ENCODE measurements at regions not wholly inside any gene's neighbourhood (a gene's known extent, or its start where the extent isn't known, plus 50 kb on each side); places are given as distances from the start of the nearest gene placed in this dataset.

GRCh38 chr2:104668631-104669030, 185.3 kb upstream of the POU3F3 start:
- H3K9ac ChIP-seq (ENCODE audit: low read depth, low read length): no peak overlapping the region
- no peaks in the 10 kb centered on the region for H3K4me1 ChIP-seq (ENCODE audit: insufficient read depth, low read length)
- H3K9me3 ChIP-seq (ENCODE audit: control insufficient read depth, insufficient read depth, low read length): no peaks in the 10 kb centered on the region
- no peaks in the 10 kb centered on the region for H3K36me3 ChIP-seq (ENCODE audit: insufficient read depth, low read length)

- no peak overlapping the region for H3K9ac ChIP-seq (ENCODE audit: low read depth, low read length)
- no peaks in the 10 kb centered on the region for H3K4me1 ChIP-seq (ENCODE audit: insufficient read depth, low read length)
- H3K36me3 ChIP-seq (ENCODE audit: insufficient read depth, low read length): no peaks in the 10 kb centered on the region
- H3K9me3 ChIP-seq (ENCODE audit: control insufficient read depth, insufficient read depth, low read length): no peaks in the 10 kb centered on the region
These were observed 180.7 kb upstream of the POU3F3 start for GRCh38 chr2:104673225-104673624.

- Histone ChIP-seq H3K9ac (ENCODE audit: low read depth, low read length) (no peak overlapping the region), H3K36me3 (ENCODE audit: insufficient read depth, low read length) (no peaks in the 10 kb centered on the region), H3K9me3 (ENCODE audit: control insufficient read depth, insufficient read depth, low read length) (no peaks in the 10 kb centered on the region), H3K4me1 (ENCODE audit: insufficient read depth, low read length) (no peaks in the 10 kb centered on the region)
These were observed 175.7 kb upstream of the POU3F3 start for GRCh38 chr2:104678181-104678580.

DNA sequence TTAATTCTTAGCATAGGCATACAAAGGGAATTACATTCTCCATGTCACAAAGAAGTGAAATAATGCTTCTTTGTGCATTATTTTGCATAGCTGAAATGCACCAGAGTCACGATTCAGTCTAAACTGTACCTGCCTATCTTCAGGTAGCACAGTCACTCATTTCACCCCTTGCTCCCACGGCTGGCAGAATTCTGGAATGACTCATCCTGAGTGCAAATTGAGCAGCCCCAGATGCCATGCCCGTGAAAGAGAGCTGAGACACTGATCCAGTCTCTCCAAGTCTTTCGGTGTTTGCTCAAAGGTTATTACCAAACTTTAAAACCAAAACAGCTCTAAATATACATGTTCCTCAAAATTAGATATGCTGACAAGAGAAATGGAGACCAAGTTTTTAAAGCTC, 168.3 kb upstream of the POU3F3 start:
- H3K4me1 ChIP-seq (ENCODE audit: insufficient read depth, low read length): no peaks in the 10 kb centered on the region
- H3K9ac ChIP-seq (ENCODE audit: low read depth, low read length): no peak overlapping the region
- no peaks in the 10 kb centered on the region for H3K9me3 ChIP-seq (ENCODE audit: control insufficient read depth, insufficient read depth, low read length)
- H3K36me3 ChIP-seq (ENCODE audit: insufficient read depth, low read length): no peaks in the 10 kb centered on the region

DNA sequence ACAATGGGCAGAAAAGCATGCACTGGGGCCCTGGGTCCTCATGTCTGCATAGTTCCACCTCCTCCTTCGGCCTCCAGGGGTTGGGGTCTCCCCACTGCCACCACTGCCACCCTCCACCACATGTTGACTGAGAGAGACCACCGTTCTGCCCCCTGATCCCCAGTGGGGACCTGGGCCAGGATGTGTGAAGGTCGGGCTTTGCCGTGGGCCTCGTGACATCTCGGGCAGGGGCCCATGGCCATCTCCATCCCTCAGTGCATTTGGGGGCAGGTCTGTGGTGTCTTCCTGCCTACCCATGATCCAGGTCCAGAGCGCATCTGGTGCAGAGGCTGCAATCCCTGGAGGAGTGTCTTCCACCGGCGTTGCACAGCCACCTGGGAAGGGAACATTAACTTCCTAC, 166.8 kb upstream of the POU3F3 start:
- no peak overlapping the region for H3K9ac ChIP-seq (ENCODE audit: low read depth, low read length)
- no peaks in the 10 kb centered on the region for H3K9me3 ChIP-seq (ENCODE audit: control insufficient read depth, insufficient read depth, low read length)
- H3K36me3 ChIP-seq (ENCODE audit: insufficient read depth, low read length): no peaks in the 10 kb centered on the region
- H3K4me1 ChIP-seq (ENCODE audit: insufficient read depth, low read length): no peaks in the 10 kb centered on the region

GRCh38 chr2:104690255-104690984, 163.5 kb upstream of the POU3F3 start:
- no peaks in the 10 kb centered on the region for H3K36me3 ChIP-seq (ENCODE audit: insufficient read depth, low read length)

GRCh38 chr2:104698276-104698675, 155.6 kb upstream of the POU3F3 start:
- H3K9ac ChIP-seq (ENCODE audit: low read depth, low read length): no peak overlapping the region
- no peaks in the 10 kb centered on the region for H3K36me3 ChIP-seq (ENCODE audit: insufficient read depth, low read length)
- H3K9me3 ChIP-seq (ENCODE audit: control insufficient read depth, insufficient read depth, low read length): no peaks in the 10 kb centered on the region
- peaks cover 15% of the 10 kb centered on the region; the same call in 1 of the 2 replicates for H3K4me1 ChIP-seq (ENCODE audit: insufficient read depth, low read length)

More at GRCh38 chr2:104690255-104690984, 163.5 kb upstream of the POU3F3 start:
- H3K4me1 ChIP-seq (ENCODE audit: insufficient read depth, low read length): no peaks in the 10 kb centered on the region
- no peak overlapping the region for H3K9ac ChIP-seq (ENCODE audit: low read depth, low read length)
- no peaks in the 10 kb centered on the region for H3K9me3 ChIP-seq (ENCODE audit: control insufficient read depth, insufficient read depth, low read length)

DNA sequence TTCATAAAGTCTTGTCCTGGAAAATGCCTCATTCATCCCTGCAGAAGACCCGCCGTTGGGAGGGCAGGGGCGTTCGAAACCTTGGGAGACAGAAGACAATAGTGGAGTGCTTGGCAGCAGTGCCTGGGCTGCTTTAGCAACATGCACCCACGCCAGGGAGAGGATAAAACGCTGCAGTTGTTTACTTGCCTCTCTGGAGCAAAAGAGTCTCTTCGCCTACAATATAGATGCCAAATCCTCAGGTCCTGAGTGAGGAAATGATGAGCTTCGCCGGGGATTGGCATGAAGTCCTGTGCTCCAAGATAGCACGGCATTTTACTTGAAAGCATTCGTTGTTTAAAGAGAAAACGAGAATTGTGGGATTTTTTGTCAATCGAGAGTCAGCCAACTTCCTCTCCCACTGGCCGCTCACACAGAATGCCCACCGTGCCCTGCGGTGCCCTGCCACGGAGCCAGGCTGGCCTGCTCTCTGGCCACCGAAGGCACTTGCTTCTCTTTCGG, 152.5 kb upstream of the POU3F3 start:
- Histone ChIP-seq H3K4me1 (ENCODE audit: insufficient read depth, low read length) (peaks cover 24% of the 10 kb centered on the region), H3K9ac (ENCODE audit: low read depth, low read length) (no peak overlapping the region), H3K9me3 (ENCODE audit: control insufficient read depth, insufficient read depth, low read length) (no peaks in the 10 kb centered on the region), H3K36me3 (ENCODE audit: insufficient read depth, low read length) (no peaks in the 10 kb centered on the region)

GRCh38 chr2:104702031-104702850, 151.7 kb upstream of the POU3F3 start:
- H3K9ac ChIP-seq (ENCODE audit: low read depth, low read length): no peak overlapping the region
- no peaks in the 10 kb centered on the region for H3K9me3 ChIP-seq (ENCODE audit: control insufficient read depth, insufficient read depth, low read length)
- H3K4me1 ChIP-seq (ENCODE audit: insufficient read depth, low read length): peaks cover 24% of the 10 kb centered on the region
- H3K36me3 ChIP-seq (ENCODE audit: insufficient read depth, low read length): no peaks in the 10 kb centered on the region

DNA sequence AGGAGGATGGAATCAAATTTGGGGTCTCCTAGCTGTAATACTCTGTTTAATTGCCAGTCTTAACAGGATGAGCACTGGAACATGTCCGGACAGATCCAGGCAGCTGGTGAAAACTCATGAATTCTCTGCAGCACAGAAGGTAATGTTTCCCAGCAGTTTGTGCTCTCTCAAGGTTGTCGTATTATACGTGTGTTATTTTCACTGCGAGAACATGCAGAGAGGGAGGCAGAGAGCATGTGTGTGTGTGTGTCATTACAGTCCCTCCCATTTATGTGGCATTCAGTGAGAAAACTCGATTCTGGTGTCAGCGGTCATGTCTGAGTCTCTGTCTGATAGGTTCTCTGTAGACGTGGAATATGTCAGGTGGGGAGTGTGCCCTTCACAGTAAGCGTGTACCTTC, 150.2 kb upstream of the POU3F3 start:
- Histone ChIP-seq H3K9ac (ENCODE audit: low read depth, low read length) (no peak overlapping the region), H3K36me3 (ENCODE audit: insufficient read depth, low read length) (no peaks in the 10 kb centered on the region), H3K9me3 (ENCODE audit: control insufficient read depth, insufficient read depth, low read length) (no peaks in the 10 kb centered on the region), H3K4me1 (ENCODE audit: insufficient read depth, low read length) (peaks cover 23% of the 10 kb centered on the region)

DNA sequence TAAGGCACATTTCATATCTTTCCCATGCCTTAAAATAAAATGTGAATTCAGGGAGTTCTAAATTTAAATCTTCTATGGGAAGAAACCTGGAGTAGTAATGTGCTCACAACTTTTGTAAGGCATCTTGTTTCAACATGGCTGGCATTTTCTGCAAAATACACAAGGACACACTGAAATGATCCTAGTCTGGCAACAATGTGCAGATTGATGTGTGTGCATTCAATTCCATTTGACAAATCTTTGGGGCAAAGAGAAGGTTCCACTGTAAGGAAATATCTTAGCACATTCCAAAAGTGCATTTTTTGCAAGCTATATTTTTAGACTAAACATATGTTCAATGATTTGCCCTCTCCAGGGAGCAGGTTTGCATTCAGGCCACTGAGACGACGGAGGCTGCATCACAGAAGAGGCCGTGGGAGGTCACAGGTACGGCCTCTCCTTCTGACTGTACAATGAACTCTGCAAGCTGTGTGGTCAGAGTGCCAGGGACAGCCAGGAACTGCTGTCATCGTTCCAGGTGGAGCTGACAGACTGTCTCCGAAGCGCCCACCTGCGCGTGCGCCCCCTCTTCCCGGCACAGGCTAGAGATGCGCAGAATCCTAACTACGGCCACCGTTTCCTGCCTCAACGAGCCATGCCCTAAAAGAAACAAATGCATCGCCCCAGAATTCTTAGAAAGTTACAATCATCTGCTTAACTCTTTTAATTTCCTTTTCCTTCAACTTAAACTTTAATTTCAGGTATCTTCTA, 149.2 kb upstream of the POU3F3 start:
- peaks cover 18% of the 10 kb centered on the region for H3K4me1 ChIP-seq (ENCODE audit: insufficient read depth, low read length)
- no peak overlapping the region for H3K9ac ChIP-seq (ENCODE audit: low read depth, low read length)
- no peaks in the 10 kb centered on the region for H3K36me3 ChIP-seq (ENCODE audit: insufficient read depth, low read length)
- H3K9me3 ChIP-seq (ENCODE audit: control insufficient read depth, insufficient read depth, low read length): no peaks in the 10 kb centered on the region

DNA sequence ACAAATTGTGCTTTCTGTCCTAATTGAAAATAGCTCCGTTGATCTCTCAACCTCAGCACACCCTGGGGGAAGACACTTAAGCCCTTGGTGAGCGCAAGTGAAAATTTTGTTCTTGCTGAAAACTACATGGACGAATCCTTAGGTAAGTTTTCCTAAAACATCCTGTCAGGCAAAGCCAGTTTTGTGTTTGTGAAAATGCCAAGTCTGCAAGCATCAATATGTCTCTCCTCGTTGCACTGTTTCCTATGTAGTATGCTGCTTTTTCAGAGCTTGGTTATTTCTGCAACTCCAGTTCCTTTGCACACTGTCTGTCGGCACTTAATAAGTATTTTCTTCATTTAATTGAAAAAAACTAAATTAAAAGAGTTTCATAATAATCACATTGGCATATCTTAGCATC, 146.9 kb upstream of the POU3F3 start:
- H3K4me1 ChIP-seq (ENCODE audit: insufficient read depth, low read length): peaks cover 18% of the 10 kb centered on the region
- H3K36me3 ChIP-seq (ENCODE audit: insufficient read depth, low read length): no peaks in the 10 kb centered on the region
- no peak overlapping the region for H3K9ac ChIP-seq (ENCODE audit: low read depth, low read length)
- H3K9me3 ChIP-seq (ENCODE audit: control insufficient read depth, insufficient read depth, low read length): no peaks in the 10 kb centered on the region

DNA sequence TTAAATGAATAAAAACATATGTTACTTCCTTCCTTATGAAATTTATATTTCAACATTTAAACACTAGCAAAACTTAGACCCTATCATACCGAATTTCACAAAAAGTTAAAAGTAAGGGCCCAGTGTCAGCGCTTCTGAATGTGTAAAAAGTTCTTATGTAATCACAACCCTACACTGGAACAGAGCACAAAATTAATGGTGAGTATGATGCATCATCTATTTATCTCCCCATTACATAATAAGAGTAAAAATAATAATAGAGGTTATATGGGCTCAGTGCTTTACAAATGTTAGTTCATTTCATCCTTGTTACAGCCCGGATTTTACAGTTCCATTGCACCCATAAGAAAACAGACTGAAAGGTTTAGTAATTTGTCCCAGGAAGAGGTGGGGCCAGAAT, 144.9 kb upstream of the POU3F3 start:
- H3K9ac ChIP-seq (ENCODE audit: low read depth, low read length): no peak overlapping the region
- peaks cover 2% of the 10 kb centered on the region; the same call in 1 of the 2 replicates for H3K4me1 ChIP-seq (ENCODE audit: insufficient read depth, low read length)
- no peaks in the 10 kb centered on the region for H3K36me3 ChIP-seq (ENCODE audit: insufficient read depth, low read length)

DNA sequence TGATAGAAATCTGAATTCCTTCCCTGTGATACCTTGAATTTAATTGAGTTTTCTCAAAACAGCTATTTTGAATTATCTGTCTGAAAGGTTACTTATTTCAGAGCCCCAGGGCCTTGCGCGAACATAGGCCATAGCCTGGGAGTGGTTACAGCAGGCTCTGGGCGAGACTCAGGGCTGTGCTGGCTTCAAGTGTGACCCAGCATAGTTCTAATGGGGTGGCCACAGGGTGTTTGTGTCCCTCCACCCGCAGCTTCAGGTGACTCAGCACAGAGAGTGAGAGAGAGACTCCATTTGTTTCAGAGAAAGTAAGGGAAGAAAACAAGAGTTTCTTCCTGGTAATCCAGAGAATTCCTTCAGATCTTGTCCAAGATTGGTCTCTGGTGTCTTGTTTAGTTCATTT, 137.9 kb upstream of the POU3F3 start:
- H3K4me1 ChIP-seq (ENCODE audit: insufficient read depth, low read length): no peaks in the 10 kb centered on the region
- no peaks in the 10 kb centered on the region for H3K36me3 ChIP-seq (ENCODE audit: insufficient read depth, low read length)
- H3K9me3 ChIP-seq (ENCODE audit: control insufficient read depth, insufficient read depth, low read length): no peaks in the 10 kb centered on the region; the same call in 1 of the 2 replicates
- no peak overlapping the region for H3K9ac ChIP-seq (ENCODE audit: low read depth, low read length)

More for the DNA sequence above, 144.9 kb upstream of the POU3F3 start:
- H3K9me3 ChIP-seq (ENCODE audit: control insufficient read depth, insufficient read depth, low read length): no peaks in the 10 kb centered on the region

Measured in ES-I3 (cell line).